Gastrocnemius medialis (tissue), 4 donors: ENCODE measurements at regions not wholly inside any gene's neighbourhood (a gene's known extent, or its start where the extent isn't known, plus 50 kb on each side); places are given as distances from the start of the nearest gene placed in this dataset.

Experiments used
- POLR2A ChIP-seq, 2 donors: fragments of 450-650 bp; IDR thresholded peaks; one replicate each; pipeline ENCODE4 v1.6.1; 2017; ENCODE audit warnings: antibody characterized with exemption in 2 of 2, mild to moderate bottlenecking in 2 of 2, moderate library complexity in 2 of 2
- TF ChIP-seq, protein P1 (sequence below), 5 experiments: fragments of 450-650 bp in 3 of 5; fragments of 200-600 bp in 2 of 5; sonication (generic) in 2 of 5; IDR thresholded peaks in 4 of 5; conservative IDR thresholded peaks in 1 of 5; 1 replicate in 4 of 5; 2 replicates in 1 of 5; pipeline ENCODE4 v1.5.1; 2016 to 2019; ENCODE audit warnings: antibody characterized with exemption in 5 of 5, mild to moderate bottlenecking in 3 of 5, moderate library complexity in 3 of 5

- TF ChIP-seq, protein P1, sequence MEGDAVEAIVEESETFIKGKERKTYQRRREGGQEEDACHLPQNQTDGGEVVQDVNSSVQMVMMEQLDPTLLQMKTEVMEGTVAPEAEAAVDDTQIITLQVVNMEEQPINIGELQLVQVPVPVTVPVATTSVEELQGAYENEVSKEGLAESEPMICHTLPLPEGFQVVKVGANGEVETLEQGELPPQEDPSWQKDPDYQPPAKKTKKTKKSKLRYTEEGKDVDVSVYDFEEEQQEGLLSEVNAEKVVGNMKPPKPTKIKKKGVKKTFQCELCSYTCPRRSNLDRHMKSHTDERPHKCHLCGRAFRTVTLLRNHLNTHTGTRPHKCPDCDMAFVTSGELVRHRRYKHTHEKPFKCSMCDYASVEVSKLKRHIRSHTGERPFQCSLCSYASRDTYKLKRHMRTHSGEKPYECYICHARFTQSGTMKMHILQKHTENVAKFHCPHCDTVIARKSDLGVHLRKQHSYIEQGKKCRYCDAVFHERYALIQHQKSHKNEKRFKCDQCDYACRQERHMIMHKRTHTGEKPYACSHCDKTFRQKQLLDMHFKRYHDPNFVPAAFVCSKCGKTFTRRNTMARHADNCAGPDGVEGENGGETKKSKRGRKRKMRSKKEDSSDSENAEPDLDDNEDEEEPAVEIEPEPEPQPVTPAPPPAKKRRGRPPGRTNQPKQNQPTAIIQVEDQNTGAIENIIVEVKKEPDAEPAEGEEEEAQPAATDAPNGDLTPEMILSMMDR (IDR thresholded peaks at IDR 0.05 in 4 of 5, conservative IDR thresholded peaks at IDR 0.05 in 1 of 5), result no peak
- no peak for TF ChIP-seq POLR2A (IDR thresholded peaks at IDR 0.05)
These were observed 553.9 kb downstream of the RFC3 start for GRCh38 chr13:34371645-34372395.
